ENCODE measurements at regions not wholly inside any gene's neighbourhood (a gene's known extent, or its start where the extent isn't known, plus 50 kb on each side); places are given as distances from the start of the nearest gene placed in this dataset.

GRCh38 chr7:10860516-10860915 lies 113.2 kb upstream of the PHF14 start:
- WGBS, 2 donors (ENCODE audit: low coverage in 1 of 2) = 52 to 60% methylated on average over 2 of the region's 2 CpGs
- Histone ChIP-seq H3K9me3 (no peaks in the 10 kb centered on the region), H3K4me3 (no peak overlapping the region), H3K4me1 (no peaks in the 10 kb centered on the region), H3K27me3 (no peaks in the 10 kb centered on the region), H3K36me3 (no peaks in the 10 kb centered on the region), H3K27ac (no peak overlapping the region)
- TF ChIP-seq CTCF (IDR thresholded peaks at IDR 0.05) (no peak), POLR2A (IDR thresholded peaks at IDR 0.05) (no peak), EP300 (IDR thresholded peaks at IDR 0.05) (no peak), POLR2AphosphoS5 (IDR thresholded peaks at IDR 0.05) (no peak)
- ATAC-seq = no peak

- Histone ChIP-seq H3K36me3 (no peaks in the 10 kb centered on the region), H3K9me3 (no peaks in the 10 kb centered on the region), H3K4me3 (no peak overlapping the region), H3K27me3 (no peaks in the 10 kb centered on the region), H3K27ac (no peak overlapping the region), H3K4me1 (no peaks in the 10 kb centered on the region)
- no peak for TF ChIP-seq CTCF (IDR thresholded peaks at IDR 0.05)
- TF ChIP-seq EP300 (IDR thresholded peaks at IDR 0.05) = no peak
- TF ChIP-seq POLR2A (IDR thresholded peaks at IDR 0.05) = no peak
- no peak for TF ChIP-seq POLR2AphosphoS5 (IDR thresholded peaks at IDR 0.05)
- WGBS, 2 donors (ENCODE audit: low coverage in 1 of 2) = 81 to 90% methylated on average over 6 to 7 of the region's 7 CpGs
- ATAC-seq = no peak
Measured at GRCh38 chr7:10863476-10863875, 110.2 kb upstream of the PHF14 start.

GRCh38 chr7:10874666-10875065 lies 99.0 kb upstream of the PHF14 start:
- no peaks in the 10 kb centered on the region for H3K4me1 ChIP-seq
- H3K36me3 ChIP-seq = no peaks in the 10 kb centered on the region
- no peak overlapping the region for H3K27ac ChIP-seq
- H3K27me3 ChIP-seq = no peaks in the 10 kb centered on the region
- ATAC-seq = no peak
- TF ChIP-seq POLR2A (IDR thresholded peaks at IDR 0.05) (no peak), CTCF (IDR thresholded peaks at IDR 0.05) (no peak), POLR2AphosphoS5 (IDR thresholded peaks at IDR 0.05) (no peak), EP300 (IDR thresholded peaks at IDR 0.05) (no peak)
- no peak overlapping the region for H3K4me3 ChIP-seq
- H3K9me3 ChIP-seq = no peaks in the 10 kb centered on the region
- WGBS, 2 donors (ENCODE audit: low coverage in 1 of 2) = 18 to 55% methylated on average over 1 of the region's 1 CpG

- Histone ChIP-seq H3K36me3 (no peaks in the 10 kb centered on the region), H3K27ac (no peak overlapping the region), H3K9me3 (no peaks in the 10 kb centered on the region), H3K27me3 (no peaks in the 10 kb centered on the region), H3K4me3 (no peak overlapping the region), H3K4me1 (no peaks in the 10 kb centered on the region)
- ATAC-seq = no peak
- TF ChIP-seq CTCF (IDR thresholded peaks at IDR 0.05) = no peak
- no peak for TF ChIP-seq EP300 (IDR thresholded peaks at IDR 0.05)
- no peak for TF ChIP-seq POLR2AphosphoS5 (IDR thresholded peaks at IDR 0.05)
- WGBS, 2 donors (ENCODE audit: low coverage in 1 of 2) = 63 to 75% methylated on average over 1 to 2 of the region's 2 CpGs
Measured at GRCh38 chr7:10875080-10875479, 98.6 kb upstream of the PHF14 start.

GRCh38 chr7:10888861-10889260 lies 84.8 kb upstream of the PHF14 start:
- Histone ChIP-seq H3K4me1 (no peaks in the 10 kb centered on the region), H3K27me3 (no peaks in the 10 kb centered on the region), H3K4me3 (no peak overlapping the region), H3K9me3 (no peaks in the 10 kb centered on the region), H3K36me3 (no peaks in the 10 kb centered on the region), H3K27ac (no peak overlapping the region)
- no peak for ATAC-seq
- no peak for TF ChIP-seq EP300 (IDR thresholded peaks at IDR 0.05)
- WGBS, 2 donors (ENCODE audit: low coverage in 1 of 2) = 82 to 100% methylated on average over 2 to 7 of the region's 7 CpGs
